ENCODE measurements at regions not wholly inside any gene's neighbourhood (a gene's known extent, or its start where the extent isn't known, plus 50 kb on each side); places are given as distances from the start of the nearest gene placed in this dataset.

DNA sequence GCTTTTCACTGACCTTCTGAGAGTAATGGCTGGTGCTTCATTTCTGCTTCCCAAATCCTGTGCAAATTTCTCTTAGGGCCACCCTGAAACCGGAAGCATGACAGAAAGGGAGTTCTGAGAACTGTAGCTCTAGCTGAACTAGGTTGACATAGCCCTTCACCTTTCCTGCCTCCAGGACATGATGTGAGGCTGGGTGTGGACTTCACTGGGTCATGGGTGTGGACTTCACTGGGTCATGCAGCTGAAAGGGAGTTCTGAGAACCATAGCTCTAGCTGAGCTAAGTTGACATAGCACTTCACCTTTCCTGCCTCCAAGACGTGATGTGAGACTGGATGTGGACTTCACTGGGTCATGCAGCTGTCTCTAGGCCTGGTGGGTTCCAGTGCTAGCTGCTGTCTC lies 54.3 kb upstream of the NLRP1 start:
- TF ChIP-seq, protein P1, sequence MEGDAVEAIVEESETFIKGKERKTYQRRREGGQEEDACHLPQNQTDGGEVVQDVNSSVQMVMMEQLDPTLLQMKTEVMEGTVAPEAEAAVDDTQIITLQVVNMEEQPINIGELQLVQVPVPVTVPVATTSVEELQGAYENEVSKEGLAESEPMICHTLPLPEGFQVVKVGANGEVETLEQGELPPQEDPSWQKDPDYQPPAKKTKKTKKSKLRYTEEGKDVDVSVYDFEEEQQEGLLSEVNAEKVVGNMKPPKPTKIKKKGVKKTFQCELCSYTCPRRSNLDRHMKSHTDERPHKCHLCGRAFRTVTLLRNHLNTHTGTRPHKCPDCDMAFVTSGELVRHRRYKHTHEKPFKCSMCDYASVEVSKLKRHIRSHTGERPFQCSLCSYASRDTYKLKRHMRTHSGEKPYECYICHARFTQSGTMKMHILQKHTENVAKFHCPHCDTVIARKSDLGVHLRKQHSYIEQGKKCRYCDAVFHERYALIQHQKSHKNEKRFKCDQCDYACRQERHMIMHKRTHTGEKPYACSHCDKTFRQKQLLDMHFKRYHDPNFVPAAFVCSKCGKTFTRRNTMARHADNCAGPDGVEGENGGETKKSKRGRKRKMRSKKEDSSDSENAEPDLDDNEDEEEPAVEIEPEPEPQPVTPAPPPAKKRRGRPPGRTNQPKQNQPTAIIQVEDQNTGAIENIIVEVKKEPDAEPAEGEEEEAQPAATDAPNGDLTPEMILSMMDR (IDR thresholded peaks at IDR 0.05), result no peak
- no peak for TF ChIP-seq POLR2A (IDR thresholded peaks at IDR 0.05)
